Putamen (tissue), 1 donor: ENCODE measurements at regions not wholly inside any gene's neighbourhood (a gene's known extent, or its start where the extent isn't known, plus 50 kb on each side); places are given as distances from the start of the nearest gene placed in this dataset.

Experiments
- DNase-seq: peaks from one replicate; pipeline ENCODE4 v3.0.0-alpha.2; 2016; ENCODE audit warnings: low spot score

DNA sequence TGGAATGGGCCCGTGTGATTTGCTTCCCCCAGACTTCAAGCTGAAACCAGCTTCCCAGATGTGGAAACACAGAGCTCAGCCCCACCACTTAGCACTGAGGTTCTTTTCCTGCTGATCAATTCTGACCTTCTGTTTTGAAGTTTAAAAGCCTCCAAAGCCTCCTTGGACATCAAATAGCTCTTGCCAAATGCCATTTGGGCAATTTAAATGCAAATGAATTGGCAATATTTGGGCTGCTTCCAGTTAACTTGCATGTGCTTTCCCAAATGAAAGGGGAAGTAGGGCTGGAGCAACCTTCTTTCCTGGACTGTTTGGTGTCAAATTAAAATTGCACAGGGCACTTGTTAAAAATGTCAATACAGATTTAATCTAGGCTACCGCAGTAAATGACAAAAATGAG is 710.5 kb downstream of the TLR4 start:
- no peak for DNase-seq

DNA sequence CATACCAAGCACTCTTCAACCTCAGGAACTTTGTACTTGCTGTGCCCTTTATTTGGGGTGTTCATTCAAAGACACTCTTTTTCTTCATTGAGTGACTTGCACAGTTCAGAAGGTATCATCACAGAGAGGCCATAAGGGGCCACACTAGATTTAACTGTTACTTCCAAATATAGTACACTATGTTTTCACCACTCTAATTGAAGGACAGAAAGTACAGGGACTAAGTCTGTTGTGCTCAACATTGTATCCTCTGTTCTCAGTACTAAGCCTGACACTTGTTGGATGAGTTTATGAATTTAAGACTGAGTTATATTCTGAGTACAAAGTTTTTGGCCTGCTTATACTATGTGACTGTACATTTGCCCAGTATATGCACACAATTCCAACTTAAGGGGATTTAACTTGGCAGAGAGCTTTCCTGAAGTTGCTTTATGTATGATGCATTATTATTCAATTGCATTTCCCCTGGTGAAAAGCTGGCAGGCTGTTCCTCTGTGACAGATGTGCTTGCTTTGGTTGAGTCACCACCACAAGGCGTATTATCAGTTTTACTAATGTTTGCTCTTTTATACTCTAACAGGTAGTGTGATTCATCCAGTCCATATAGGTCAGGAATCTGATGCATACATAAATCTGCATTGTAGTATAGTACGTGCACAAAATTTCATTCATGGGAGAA is 714.8 kb downstream of the TLR4 start:
- no peak for DNase-seq

DNA sequence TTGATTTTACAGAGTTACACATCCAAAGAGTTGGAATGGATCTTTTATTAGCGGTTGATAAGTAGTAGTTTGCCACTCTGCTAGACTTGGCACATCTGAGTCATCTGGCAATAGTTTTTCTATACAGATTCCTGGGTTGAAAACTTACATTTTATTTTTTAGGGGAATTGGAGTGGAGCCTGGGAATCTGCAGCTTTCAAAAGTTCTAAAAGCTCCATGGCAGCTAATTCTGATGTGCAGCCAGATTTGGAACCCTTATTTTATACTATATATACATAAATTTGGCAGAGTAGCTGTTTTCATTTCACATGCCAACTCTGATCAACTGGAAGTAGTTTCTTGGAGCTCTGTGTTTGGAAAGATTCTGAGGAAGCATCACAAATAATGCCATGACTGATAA is 715.5 kb downstream of the TLR4 start:
- DNase-seq = no peak

DNA sequence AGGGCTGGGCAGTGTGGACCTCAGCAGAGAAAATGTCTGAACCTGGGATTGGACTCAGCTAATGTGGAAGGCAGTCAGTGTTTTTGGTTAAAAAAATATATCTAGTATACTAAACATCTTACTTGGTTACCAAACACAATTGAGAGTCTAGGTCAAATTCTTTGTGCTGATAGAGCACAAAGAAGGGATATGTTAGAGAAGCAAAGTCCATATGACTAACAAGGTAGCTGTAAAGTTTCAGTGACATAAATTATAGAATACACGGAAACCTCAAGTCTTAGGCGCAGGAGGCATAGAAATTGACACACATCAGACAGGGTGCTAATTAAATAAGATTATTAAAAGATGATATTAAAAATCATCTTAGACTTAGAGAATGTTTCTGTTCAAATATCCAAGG is 718.3 kb downstream of the TLR4 start:
- no peak for DNase-seq

DNA sequence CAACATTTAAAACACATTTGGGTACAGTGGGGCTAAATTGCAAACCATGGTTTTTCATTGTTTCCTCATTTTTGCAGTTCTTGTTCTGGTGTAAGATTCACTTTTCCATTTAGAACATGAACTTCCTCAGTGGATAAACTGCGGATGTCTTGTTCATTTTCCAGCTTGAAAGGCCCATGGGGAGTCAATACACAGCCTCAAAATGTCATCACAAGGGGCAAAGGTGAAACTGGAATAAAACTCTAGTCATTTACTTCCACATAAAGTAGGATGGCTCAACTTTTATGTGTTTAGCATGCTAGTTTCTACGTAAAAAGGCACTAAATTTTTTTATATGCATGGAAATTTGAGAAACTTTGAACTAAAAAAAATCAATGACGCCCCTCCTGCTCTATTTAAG is 718.8 kb downstream of the TLR4 start:
- DNase-seq = no peak

DNA sequence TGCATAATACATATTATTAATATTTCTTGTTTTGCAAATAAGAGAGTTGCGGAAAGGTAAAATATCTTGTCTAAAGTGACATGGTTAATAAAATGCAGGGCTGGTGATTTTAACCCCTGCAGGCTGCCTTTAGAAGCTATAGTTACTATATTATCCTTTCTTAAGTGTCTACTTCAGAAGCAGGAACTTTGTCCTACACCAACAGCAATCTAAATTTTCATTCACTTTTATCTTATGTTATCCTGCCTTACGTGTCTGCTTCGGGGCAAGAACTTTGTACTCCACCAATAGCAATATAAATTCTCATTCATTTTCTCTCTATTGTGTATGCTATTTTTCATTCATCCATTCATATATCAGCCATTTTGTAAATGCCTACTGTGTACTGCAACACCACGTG is 719.5 kb downstream of the TLR4 start:
- no peak for DNase-seq

DNA sequence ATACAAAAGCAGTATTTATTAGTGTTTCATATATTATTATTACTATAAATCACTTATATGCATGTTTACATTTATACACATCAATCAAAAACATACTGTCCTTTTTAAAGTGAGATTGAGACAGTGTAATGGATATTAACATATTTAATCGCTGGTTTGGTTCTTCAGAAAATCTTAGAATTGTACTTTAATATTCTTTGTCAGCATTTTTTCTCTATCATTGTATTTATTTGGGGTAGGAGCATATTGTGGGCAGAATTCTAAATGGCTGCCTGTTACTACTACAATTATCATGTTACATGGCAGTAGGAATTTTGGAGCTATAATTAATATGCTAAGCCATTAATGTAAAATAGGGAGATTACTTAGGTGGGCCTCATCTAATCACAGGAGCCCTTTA is 722.6 kb downstream of the TLR4 start:
- DNase-seq = no peak

DNA sequence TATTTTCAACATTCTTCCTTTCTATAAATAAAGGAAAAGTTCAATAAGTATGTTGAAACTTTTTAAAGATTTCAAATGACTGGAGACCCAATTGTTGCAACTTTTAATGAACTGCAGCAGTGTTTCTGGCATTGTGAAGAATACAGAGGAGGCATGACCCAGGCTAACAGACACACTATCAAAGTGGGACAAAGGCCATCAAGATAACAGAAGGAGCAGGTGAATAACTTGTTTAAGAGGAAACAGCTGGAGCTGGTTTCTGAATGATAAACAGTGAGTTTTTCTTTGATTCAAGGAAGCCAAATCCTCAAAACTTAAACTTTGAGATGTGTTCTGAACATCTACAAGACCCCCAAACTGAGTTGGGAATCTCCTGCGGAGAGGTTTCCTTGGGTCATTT is 734.6 kb downstream of the TLR4 start:
- no peak for DNase-seq

DNA sequence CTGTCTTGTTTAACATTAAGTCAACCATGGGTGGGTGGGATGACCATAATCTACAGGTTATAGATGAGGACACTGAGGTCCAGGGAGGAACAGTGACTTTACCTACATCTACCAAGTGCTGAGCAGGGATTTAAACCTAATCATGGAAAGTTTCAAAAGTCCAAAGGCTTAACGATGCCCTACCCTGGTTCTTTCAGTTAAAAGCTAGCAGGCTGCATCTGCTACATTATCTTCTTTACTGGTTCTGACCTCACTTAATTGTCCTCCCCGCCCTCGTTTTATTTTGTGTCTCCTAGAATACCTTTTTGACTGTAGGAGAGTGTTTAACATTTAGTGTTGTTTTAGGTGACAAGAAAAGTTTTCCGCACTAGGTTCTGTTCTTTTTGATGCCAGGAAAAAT is 735.2 kb downstream of the TLR4 start:
- no peak for DNase-seq

DNA sequence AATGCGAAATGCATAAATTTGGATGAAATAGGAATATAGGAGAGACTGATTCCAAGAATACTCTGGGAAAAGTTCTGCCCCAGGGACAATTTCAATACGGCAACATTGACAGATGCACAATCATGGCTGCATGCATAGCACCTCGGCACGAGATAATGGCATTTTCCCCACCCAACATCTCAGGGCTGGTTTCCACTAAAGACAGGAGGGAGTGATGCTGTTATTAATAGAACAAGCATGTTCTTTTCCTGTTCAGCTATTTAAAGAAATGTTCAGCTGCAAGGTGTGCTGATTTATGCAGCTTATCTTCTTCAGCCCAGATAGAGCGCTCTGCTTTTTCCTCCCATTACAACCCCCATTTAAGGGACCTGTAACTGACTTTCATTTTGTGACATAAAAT is 740.2 kb downstream of the TLR4 start:
- DNase-seq = peak; percentile 45

DNA sequence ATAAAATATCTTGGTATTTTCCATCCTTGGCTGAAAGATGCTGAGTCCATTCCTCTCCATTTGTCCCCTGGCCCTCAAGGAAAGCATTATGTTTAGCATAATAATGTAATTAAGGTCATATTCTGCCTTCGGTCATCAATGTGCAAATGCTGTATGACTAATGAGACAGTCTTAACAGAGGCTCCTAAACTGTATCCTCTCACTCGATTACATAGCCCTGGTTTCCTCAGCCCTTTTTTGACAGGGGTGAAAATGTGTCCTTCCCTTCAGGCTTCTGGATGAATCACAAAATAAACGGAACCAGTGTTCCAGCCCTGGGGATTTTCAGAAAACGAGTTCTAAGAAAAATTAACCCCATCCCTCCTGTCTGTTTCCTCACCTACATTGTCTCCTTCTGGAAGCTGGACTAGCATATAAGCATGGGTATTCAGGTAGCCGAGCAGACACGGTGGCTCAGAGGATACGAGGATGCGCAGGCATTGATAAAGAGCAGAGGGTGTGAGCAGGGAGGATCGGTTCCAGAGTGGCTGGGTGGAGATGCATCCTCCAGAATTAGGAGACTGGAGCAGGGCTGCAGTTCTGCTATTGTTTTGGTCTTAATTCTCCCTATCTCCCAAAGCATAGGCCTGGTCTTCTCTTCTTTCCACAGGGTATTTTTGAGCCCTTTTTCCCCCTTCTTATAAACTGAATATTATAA is 742.9 kb downstream of the TLR4 start:
- no peak for DNase-seq

DNA sequence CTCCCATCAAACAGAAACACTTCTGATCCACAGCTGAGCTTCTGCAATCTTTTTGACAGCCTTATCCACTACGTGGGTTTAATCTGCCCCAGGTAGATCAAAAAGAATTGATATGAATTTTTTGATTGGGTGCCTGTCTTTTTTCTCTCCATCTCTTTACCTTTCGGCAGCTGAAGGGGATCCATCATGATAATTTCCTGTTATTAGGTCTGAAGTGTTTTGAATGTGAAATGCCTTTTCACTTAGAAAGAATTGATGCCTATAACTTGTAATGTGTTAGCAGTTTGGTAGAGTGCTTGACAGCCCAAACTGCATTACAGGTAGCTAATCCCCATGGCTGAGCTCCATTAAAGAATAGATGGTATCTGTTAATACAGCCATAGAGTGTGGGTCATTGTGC is 745.4 kb downstream of the TLR4 start:
- DNase-seq = peak; percentile 25

DNA sequence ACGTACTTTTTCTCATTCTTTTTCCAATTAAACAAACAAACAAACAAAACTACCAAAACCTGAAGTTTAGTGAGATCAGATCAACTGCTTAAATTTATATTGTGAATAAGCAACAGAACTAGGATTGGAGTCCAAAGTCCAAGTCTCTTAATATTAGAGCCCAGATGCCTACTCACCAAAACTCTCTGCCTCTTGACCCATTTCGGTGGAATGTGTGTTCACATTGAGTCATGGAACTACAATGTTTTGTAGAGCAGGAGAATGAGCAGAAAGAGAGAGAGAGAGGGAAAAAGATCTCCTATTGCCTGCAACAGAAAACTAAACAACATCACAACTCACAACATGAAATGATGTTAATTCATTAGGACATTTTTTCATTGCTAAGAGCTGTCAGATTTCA is 751.1 kb downstream of the TLR4 start:
- no peak for DNase-seq

DNA sequence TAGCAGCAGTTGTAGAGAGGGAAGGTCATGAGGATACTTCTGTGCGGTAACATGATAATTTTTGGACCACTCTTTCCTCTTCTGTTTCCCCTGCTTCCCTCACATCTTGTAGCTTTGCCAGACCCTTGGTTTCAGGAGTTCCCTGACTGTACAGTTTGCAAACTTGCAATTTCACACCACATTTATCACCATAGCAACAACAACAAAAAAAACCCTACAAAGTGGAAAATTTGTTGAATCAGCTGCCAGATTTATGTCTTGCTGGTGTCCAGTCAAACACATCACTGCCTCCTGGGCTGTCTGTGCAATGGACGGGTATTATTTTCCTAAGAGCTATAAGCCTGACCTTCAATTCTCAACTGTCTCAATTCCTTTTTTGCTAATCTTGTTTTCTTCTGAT is 751.6 kb downstream of the TLR4 start:
- DNase-seq = no peak

DNA sequence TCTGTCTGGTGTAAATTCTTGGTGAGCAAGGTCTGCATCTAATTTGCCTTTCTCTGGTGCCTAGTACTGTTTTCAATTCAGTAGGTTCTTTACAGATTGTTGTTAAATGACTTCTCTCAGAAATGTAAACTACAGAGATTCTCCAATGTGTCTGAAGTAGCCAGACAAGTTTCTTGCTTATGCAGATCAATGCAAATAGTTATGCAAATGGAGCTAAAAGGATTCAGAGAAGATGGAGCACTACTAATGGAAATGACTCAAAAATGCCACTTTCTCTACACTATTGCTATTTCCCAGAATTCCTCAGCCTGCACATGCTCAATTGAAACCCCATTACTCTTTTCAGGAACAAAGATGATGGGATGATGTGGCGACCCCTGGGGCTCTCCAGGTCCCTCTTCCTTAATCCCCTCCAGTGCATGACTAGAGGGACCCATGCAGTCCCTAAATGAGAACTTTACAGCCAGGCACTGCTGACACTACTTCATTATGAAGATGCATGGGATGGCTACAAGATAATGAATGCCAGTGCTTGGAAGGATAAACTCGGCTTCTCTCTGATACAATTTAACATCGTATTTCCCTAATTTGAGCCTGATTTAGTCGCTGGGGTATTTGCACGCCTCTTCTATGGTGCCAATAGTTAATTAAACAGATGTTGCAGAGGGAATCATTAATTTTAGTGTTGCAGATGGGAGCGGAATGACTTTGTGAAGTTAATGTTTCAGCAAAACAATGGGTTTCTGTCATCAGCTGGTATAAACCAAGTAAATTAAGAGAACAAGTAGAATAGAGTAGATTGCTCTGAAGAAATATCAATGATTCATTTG is 753.2 kb downstream of the TLR4 start:
- no peak for DNase-seq

DNA sequence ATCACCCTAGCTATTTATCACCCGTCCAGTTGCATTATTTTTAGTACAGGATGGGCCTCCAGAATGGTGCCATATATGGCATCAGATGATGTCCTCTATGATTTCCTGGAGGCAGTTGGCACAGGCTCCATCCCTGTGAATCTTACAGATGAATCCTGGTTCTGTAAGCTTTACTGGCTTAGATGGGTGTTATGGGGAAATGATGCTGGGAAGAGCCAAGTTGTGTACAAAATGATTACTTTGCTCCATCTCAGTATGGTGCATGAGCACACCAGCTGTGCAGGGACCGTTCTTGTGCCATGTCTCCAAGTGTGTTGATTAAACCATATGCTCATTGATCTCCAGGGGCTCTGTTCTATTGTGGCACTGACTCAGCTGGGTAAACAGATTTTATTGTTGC is 755.7 kb downstream of the TLR4 start:
- no peak for DNase-seq

DNA sequence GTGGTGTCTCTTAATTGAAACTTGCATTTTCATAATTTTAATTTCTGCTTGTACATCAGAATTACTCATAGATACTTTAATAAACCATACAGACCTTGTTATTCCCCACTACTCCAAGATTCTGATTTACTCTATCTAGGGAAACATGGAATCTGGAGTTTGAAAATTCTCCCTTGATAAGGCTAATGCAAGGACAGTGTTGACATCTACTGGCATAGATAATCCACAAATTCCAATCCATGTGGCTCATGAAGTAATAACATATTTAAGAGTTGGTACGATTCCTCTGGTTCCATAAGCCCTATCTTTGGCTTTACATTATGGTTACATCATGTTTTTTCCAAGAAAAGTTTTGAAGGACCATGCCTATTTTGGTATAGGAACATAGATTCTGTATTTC is 759.2 kb downstream of the TLR4 start:
- no peak for DNase-seq

DNA sequence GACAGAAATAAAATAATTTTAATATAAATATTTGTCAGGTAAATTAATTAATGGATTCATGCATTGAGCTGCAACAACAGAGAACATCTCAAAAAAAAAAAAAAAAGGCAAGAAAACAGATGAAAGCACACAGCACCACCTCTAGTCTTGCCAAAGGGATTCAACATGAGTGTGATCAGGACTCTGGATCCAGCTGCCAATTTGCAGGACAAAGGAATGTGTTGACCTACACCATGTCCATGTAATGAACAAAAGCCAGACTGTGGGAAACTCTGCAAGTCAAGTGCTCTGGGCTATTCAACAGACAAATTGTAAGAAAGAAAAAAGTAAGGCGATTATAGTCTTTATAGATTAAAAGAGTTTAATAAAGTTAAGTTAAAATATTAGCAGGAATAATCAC is 769.3 kb downstream of the TLR4 start:
- DNase-seq = no peak

DNA sequence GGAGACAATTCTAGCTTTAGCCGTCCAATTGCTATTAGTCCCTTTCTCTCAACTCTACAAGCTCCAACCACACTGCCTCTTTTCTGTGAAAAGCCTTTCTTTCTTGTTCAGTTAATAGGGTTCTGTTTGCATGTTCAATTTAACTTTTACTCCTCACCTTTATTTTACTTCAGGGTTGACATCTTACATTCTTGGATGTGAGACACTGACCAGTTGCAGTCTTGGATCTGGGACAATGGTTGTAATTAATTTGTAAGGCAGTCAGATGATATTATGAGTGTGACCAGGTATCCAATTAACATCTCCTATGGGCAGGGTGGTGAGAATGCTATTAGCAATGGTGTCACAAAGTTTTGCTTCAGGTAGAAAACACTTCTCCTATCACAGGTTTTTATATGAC is 774.5 kb downstream of the TLR4 start:
- DNase-seq = no peak

DNA sequence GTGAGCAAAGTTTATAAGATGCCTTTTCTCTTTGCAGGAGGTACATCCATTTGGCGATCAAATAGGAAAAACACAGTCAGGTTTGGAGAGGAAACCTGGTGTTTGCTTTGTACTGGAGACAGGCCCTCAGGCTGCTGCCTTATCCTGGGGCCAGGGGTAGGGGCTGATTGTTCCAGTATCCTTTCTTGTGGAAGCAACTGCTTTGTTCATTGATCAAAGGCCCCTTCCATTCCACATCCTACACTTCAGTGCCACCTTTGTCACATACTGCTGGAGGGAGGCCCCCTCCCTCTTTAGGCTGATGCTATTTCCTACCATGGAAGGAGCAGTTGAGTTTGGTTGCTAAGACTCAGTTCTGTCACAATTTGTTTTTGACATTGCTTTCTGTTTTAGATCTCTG is 778.1 kb downstream of the TLR4 start:
- DNase-seq = no peak

DNA sequence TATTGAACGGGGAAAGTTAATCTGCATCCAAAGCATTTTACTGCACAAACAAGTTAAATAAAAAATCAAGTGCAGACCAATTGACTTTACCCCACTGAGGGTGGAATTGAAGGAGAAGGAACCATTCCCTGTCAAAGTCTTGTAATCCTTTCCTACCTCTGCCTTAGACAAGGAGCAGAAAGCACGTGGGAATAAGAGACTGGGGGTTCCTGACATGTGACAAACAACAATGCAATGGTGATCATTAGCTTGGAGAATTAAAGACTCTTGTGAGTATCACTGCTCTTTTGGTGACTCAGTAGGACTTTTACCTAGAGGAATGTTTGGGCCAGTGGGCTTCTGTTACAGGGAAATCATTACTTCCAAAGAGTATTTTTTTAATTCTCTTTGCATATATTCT is 779.5 kb downstream of the TLR4 start:
- DNase-seq = no peak

DNA sequence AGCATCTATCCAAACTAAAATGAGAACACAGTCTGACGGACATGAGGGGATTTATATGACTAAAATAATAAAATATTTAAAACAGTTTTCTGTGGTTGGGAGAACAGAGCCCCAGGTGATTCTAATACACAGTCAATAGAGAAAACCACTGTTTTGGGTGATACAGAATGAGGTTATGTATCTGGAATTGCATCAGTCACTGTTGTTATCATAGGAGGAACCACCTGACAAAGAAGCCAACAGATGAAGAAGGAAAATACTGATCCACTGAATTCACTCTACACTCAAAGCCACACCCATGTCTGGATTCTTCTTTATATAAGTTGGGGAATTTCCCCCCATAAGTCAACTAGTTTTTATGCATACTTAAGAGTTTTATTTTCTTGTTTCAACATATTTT is 799.0 kb downstream of the TLR4 start:
- no peak for DNase-seq

DNA sequence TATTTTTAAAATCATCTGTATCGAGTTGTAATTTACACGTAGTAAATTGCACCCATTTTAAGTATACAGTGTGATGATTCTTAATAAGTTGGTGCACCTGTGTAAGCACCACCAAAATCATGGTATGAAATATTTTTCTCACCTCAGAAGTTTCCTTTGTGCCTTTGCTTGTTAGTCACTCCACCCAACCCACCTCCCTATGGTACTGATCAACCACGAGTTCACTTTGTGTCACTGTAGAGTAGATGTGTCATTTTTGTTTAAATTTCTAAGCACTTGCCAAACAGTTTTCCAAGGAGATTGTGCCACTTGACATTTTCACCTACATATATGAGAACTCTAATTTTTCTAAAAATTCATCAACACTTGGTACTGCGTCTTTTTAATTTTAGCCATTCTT is 806.5 kb downstream of the TLR4 start:
- peak; percentile 15 for DNase-seq
